GM21528 (cell line): ENCODE measurements at regions not wholly inside any gene's neighbourhood (a gene's known extent, or its start where the extent isn't known, plus 50 kb on each side); places are given as distances from the start of the nearest gene placed in this dataset.

Experiments
- ATAC-seq: cut with Tn5 transposase; IDR thresholded peaks from one replicate; pipeline ENCODE4 v1.9.1; 2021; ENCODE audit warnings: mild to moderate bottlenecking, moderate library complexity; ENCODE audit not compliant: unreplicated experiment, low FRiP score

DNA sequence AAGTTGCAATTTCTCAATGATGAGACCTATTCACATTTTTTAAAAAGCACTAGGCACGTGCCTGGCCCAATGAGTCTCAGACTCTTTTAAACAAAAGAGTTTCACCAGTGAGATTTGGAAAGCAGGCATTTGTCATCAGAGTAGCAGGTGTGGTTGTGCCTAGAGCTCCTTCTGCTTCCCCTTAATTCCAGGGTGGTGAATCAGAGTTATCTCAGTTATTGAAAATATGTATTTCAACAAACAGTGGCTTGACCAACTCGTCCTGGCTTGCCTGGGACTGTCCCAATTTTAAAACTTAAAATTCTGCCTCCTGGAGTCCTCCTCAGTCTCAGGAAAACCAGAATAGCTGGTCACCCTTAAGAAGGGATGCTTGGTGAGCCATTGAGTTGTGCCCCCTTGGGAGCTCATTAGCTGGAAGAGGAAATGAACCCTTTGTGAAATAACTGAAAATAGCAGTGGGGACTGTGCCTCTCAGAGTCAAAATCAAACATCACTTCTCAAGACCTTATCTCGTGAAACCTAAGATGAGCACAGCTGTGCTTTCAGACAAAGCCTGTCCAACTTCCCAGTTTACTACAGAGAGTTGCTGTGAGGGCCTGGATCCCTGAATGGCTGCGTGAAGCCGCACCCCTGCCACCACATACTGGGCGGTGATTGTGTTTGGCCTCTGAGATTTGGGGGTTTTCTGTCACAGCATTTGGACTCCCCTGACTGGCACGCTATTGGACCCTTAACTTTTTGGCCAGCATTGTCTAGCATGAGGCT, 116.3 kb downstream of the ANKRD60 start:
- no peak for ATAC-seq

DNA sequence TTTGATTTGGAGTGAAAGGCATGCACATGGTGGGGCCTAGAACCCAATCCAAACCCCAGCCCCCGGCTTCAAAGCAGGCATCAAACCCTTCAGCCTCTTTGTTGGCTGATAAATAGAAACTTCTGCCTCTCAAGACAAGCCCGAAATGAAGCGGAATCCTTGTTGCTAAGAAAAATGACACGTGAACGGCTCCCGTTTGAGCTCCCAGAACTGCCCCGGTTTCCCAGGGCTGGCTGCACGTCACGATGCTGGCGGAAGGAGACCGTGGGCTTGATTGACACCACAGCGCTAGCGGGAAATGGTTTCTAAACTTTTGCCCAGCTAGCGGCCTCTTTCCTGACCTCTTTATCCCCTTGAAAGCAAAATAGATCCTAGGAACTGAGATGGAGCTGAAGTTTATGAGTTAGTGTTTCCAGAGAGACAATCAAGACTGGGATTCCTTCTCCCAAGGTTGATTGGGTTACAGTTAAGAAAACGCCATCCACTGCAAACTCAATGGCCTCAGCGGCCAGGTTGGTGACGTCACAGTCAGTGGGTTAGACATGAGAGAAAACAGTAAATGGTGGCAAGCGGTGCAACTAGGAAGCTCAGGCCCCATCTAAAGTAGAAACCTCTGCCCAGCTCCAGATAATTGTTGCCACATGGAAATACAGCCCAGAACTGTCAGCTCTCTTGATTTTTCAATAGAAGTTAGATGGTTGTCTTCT, 117.0 kb downstream of the ANKRD60 start:
- ATAC-seq, result no peak

DNA sequence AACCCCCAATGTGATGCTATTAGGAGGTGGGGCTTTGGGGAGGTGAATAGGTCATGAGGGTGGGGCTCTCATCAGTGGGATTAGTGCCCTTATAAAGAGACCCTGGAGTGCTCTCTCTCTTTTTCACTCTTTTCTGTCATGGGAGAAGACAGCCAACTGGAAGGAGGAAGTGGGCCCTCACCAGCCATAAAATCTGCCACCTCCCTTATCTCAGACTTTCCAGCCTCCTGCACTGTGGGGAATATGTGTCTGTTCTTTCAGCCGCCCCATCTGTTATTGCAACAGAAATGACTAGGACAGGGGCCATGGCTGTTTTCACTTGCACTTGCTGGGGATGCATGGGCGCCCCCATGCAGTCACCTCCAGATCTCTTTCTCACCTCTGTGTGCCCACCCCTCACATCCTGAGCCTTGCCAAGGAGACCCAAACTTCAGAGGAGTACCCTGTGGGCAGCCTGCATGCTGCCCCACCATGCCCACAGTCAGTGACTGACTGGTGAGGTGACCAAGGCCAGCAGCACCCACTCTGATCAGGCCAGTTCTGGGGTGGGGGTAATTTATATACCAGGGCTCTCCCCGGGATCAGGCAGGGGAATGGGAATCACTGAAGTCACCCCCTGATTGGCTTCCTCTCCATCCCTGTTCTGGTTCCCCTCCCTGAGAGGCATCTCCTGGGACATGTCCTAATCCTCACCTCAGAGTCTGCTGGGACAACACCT, 118.4 kb downstream of the ANKRD60 start:
- no peak for ATAC-seq

DNA sequence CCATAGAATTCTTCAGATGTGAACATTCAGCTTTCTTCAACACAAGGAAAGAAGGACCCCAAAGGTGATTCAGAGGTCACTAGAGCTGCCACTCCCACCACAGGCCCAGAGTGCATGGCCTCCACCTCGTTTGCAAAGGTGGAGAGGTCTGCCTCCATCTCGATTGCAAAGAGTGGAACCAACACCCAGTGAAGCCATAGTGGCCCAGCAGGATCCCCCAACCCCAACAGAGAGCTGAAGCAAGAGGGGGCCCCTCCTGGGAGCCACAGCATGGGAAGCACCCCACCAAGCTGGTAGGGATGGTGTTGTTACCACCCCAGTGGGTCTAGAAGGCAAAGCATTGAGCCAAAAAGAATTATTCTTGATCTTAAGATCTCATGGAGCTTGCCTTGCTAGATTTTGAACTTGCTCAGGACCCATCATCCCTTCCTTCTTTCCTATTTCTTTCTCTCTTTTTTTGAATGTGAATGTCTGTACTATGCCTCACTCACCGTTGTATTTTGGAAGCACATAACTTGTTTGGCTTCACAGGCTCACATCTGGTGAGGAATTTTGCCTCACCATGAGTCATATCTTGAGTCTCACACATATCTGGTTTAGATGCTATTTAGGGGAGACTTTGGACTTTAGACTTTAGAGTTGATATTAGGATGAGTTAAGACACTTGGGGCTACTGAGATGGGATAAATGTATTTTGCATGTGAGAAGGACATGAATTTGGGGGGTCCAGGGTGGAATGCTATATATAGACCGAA, 119.2 kb downstream of the ANKRD60 start:
- ATAC-seq, result no peak

DNA sequence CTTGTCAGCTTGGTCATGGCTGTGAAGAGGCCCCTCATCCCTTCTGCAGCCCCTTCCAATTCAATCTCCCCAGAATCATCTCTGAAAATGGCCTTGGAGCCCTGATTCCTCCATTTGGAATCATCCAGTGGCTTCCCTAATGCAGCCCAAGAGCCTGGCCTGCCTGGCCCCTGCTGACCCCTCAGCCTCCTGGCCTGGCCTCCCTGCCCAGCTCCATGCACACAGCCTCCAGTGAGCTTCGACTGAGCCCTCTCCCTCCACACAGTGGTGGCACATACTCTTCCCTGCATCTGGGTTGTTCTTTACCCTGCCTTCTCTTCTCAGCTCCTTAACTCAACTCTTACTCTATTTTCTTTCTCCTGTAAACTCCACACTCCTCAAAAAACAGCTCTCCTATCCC, 120.9 kb downstream of the ANKRD60 start:
- no peak for ATAC-seq

DNA sequence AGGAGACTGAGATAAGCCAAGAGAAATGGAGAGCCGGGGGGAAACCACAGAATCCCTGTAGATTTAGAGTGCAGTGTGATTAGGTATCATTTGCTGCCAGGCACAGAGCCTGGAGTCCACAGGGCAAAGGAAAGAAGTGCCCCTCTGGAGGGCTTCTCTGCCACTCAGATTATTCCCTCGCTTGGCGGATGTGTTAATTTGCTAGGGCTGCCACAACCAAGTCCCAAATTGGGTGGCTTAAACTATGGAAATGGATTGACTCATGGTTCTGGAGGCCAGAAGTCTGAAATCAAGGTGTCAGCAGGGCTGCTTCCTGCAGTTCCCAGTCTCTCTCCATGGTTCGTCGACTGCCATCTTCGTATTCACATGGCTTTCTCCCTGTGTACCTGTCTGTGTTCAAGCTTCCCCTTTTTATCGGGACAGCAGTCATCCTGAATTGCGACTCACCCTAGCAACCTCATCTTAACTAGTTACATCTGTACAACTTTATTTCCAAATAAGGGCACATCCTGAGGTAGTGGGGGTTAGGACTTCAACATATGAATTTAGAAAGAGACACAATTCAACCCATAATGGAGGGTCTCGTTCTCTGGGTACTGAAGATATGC, 122.2 kb downstream of the ANKRD60 start:
- no peak for ATAC-seq

DNA sequence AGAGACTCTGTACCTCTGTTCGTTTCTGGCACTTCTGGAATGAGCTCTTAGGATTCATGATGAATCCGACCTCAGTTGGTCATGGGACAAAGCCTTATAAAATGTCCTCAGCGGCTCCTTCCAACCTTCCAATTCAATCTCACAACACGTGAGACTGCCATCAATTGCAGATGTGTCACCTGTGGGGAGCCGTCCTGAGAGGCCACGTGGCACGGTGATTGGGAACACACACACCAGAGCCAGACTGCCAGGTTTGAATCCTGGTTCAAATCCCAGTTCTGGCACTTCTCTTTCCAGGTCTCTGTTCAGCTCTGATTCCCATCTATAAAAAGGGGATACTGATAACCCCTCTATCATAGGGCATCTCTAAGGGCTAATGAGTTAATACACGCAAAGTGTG, 124.5 kb downstream of the ANKRD60 start:
- no peak for ATAC-seq

DNA sequence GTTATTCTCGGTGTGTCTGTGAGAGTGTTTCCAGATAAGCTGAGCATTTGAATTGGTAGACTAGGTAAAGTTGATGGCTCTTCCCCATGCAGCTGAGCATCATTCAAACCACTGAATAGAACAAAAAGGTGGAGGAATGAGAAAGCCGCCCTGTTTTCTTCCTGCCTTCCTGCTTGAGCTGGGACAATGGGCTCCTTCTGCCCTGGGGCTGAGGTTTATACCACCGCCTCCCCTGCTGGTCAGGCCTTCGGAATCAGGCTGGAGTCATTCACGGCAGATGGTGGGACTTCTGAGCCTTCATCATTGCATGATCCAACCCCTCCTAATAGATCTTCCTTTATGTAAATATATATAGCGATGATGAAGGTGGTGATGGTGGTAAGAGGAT, 124.9 kb downstream of the ANKRD60 start:
- ATAC-seq, result no peak

DNA sequence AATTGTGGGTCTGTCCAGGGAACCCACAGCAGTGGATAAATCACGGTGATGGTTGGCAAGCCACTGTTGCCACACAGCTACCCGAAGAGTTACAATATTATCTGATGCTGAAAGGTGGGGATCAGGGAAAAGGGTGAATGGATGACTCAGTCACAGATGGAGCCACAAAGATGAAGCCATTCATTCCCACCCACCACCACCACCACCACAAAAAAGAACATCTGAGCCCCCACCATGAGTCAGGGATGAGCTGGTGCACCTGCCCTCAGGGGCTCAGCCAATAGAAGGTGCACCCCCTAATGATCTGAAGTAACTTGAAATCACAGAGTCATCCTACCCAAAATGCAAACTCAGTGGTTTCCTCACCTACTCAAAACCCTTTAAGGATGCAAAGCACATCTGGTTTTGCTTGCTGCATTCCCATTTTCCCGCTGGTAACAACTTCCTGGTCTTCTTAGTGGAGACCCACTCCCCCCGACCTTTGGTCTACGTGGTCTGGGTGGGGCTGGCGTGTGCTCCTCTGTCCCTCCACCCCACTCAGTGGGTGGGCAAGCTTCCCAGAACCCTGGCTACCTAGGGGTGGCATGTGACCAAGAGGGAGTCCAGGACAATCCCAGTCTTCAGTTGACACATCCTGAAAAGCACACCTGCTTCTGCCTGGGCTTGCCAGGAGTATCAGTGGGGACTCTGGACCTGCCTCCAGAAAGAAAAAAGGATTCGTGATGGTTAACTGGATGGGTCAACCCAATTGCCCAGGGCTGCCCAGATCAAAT, 125.5 kb downstream of the ANKRD60 start:
- ATAC-seq, result no peak

DNA sequence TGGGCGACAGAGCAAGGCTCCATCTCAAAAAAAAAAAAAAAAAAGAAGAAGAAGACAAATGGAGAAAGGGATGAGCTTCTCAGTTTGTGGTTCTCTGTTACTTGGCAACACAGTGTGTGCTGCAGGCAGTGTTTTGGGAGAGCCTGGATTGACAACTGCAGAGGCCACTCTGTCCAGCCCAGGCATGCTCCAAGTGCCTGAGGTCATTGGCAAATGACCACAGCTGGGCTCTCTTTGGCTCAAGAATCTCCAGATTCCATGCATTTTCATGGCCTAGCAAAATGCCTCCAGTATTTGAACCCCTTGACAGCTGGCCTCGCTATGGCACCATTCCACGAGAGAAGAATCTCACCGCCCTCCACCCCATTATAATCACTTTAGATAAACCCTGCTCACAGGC, 126.2 kb downstream of the ANKRD60 start:
- ATAC-seq, result no peak

DNA sequence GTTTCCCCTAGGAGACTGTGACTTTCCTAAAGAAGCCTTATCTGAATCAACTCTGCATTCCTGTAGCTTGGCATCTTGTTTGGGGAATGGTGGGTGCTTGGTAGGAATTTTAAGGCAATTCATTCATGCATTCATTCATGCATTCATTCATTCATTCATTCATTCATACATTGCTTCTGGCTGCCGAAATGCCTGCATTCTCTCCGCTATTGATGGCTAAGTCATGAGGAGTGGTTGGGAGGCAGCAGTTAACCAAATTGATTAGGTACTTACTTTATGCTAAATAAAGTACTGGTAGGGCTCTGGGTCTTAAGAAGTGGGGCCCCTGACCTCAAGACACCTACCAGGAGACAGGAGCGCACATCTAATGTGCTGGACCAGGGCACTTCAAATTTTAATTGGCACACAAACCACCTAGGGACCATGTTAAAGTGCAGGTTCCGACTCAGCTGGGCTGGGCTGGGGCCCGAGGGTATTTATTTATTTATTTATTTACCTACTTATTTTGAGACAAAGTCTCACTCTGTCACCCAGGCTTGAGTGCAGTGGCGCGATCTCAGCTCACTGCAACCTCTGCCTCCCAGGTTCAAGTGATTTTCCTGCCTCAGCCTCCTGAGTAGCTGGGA, 127.6 kb downstream of the ANKRD60 start:
- no peak for ATAC-seq

DNA sequence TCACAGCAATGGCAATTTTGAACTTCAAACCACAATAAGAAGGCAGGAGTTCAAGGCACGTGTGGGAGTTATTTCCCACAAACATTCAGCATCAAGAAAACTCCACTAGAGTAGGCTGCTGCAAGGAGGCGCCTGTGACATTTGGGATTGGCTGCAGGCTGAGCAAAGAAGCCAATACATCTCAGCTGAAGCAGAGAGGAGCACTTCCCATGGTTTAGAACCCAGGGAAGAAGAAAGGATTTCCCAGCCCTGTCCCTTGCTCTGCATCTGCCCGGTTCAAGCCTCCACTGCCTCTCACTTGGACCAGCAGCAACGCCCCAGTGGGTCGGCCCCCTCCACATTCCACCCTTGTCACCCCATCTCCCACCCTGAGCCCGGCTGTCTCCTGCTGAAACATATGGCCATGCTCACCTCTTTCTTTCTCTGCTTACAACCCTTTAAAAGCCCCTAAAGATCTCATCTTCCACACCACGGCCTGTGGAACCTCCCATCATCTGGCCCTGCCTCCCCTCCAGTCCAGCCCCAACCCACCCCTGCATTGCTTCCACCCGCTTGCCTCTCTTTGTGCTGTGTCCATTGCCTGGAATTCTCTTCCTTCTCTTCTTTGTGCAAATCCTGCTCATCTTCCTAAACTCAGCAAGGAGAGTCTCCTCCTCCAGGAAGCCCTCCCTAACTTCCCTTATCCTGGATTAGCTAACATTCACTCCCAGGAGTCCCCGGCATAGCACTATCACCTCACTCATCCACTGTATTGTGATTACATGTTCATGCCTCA, 128.3 kb downstream of the ANKRD60 start:
- no peak for ATAC-seq

DNA sequence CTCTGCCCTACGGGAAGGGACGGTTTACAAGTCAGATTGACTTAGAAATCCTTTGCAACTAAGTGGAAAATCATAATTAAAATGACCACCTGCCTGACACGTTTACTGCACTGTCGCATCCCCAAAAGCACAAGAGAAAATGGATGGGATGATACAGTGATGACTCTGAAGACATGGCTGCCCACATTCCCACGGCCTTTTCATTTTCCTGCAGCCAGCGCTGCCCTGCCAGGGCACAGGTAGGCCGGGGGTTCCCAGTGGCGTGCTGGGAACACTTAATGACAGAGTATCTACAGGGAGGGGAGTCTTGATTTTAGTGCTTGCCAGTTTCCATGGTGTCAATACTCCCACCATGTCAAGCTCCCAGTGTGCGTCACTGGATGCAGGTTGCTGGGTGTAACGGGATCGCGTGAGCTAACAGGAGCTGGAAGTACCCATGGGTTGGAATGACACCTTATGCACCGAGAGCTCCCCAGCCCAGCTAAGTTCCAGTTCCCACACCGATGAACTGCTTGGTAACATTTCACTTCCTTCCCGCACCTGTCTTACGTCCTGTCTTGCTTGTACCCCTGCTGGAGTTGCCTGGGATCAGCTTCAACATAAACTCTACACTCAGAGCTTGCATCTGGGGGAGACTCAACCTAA, 129.0 kb downstream of the ANKRD60 start:
- ATAC-seq, result no peak

DNA sequence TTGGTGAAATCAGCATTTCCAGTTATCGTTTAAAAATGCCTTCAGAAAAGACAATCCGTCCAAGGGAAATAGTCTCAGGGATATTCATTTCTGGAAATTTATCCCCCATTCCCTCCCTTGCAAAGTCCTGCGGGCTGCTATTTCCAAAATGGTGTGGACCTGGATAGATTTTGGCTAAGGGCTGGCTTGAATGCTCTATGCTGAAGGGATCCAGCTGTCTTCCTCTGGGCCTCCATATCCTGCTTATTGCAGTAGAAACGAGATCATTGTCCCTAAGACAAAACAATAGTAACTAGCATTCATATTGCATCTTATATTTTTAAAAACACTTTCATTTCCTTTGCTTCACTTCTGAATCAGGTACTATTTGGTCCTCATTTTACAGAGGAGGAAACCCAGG, 129.9 kb downstream of the ANKRD60 start:
- ATAC-seq, result no peak

DNA sequence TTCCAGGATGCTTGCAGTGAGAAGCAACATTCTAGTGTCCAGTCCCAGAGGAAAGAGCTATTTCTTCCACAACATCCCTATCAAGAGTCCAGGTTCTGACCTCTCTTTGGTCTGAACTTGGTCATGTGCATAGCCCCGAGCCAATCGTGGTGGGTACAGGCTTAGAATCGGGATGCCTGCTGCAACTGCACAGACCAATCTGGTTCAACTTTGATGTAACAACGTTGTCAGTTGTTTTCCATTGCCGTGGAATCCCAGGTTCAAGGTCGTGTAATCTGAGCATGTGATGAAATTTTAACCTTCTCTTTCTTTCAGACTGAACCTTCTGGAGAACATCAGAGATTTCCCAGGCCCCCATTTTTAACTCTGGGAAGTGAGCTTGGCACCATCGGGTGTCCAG, 130.5 kb downstream of the ANKRD60 start:
- ATAC-seq, result no peak

DNA sequence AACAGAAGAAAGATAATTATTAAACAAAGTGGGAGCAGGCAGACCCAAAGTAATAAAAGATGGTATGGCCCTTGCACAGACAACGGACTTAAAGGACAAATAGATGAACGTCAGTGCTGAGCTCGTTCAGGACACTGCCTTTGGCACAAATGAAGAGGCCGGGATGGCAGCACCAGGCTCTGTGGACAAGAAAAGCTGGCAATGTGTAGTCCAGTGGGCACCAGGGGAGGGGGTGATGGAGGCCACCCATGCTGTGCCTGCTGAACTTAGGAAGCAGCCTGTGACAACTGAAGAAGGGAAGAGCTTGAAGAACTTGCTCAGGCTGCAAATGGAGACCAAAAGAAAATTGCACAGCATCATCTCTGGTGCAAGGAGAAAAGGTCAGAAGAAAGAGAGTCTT, 131.0 kb downstream of the ANKRD60 start:
- no peak for ATAC-seq

DNA sequence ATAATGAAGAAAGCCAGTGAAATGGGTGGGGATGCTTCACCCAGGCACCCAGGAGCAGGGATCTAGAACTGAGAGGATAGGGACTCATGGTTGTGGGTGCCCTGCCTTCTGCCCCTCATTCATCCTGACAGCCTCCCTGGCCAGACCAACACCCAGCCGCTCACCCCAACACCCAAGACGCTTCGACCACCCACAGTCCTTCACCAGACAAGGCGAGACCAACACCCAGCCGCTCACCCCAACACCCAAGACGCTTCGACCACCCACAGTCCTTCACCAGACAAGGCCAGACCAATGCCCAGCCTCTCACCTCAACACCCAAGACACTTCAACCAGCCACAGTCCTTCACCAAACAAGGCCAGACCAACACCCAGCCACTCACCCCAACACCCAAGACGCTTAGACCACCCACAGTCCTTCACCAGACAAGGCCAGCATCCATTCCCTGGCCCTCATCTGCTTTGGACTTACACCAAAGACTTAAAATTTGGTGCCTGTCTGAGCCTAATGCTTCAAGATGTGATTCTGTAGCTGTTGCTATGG, 131.5 kb downstream of the ANKRD60 start:
- no peak for ATAC-seq

DNA sequence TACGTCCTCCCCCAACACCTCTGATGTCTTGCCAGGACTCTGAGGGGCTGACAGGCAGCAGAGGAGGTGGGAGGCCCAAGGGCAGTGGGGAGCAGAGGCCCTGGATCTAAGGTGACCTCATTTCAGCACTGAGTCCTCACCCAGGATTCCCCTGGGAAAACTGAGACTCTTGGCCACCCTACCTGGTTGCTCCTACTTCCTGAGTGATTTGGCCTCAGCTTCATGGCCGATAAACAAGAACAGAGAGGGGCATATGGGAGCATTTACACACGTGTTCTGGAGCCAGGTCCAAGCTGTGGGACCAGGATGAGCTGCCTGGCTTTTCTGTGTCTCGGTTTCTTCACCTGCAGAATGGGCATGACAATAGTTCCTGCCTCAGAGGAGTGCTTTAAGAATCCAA, 133.8 kb downstream of the ANKRD60 start:
- ATAC-seq, result no peak
